Femur (tissue), 1 donor: ENCODE measurements at regions not wholly inside any gene's neighbourhood (a gene's known extent, or its start where the extent isn't known, plus 50 kb on each side); places are given as distances from the start of the nearest gene placed in this dataset.
A peak's percentile ranks its signal among the peaks of the same experiment; 100 is the strongest.

Source experiments
- DNase-seq: peaks from one replicate; pipeline ENCODE4 v3.0.0-alpha.2; 2017

GRCh38 chr4:136918772-136919171 lies 613.5 kb downstream of the PCDH18 start:
- DNase-seq = no peak

GRCh38 chr4:136917312-136918110 lies 614.8 kb downstream of the PCDH18 start:
- DNase-seq = no peak

GRCh38 chr4:136909626-136910025 lies 622.7 kb downstream of the PCDH18 start:
- no peak for DNase-seq

- DNase-seq = no peak
These were observed 624.2 kb downstream of the PCDH18 start for GRCh38 chr4:136908122-136908521.

GRCh38 chr4:136900696-136901095 lies 631.6 kb downstream of the PCDH18 start:
- DNase-seq = no peak

DNA sequence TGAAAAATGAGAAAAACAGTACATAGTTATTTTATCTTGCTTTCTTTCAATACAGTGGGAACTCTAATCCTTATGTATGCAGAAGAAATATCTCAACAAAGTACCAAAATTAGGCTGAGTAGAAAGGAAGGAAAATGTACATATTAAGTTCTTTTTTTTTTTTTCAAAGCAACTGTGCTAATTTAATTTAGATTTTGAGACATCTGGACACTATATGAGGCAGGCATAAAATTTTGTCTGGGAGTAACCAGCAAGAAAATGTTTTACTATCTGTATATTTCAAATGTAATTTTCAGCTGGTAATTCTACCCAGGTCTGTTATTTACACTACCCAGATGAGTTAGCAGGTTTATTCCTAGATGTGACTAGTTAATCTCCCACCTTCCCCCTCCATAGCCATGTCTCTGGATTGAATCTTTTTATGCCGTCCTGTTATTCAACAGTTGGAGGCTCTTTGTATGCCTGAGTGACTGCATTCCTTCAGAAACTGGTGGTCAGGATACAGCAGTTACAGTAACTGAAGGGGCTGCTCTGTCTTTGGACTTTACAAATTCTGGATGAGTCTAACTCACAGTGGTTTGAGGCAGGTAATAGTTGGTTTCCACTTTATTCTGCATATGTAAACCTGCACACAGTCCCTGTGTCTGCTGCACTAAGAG lies 633.6 kb downstream of the PCDH18 start:
- no peak for DNase-seq

DNA sequence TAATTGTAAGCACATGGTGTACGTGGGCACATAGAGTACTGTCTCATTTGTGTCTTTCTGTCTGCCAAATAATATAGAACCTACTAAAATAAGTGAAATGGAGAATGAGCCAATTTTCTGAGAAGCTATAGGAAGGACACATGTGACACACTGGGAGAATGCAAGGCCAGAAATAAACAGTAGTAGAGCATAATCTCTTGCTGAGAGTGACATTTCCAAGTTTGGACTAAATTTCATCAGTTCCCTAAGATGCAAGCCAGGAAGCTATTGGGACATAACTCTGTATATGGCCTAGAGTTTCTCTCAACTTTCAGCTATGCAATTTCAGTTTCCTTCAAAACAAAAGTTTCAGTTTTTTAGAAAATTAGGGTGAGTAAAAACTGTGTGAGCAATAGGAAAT lies 638.7 kb downstream of the PCDH18 start:
- DNase-seq = no peak

DNA sequence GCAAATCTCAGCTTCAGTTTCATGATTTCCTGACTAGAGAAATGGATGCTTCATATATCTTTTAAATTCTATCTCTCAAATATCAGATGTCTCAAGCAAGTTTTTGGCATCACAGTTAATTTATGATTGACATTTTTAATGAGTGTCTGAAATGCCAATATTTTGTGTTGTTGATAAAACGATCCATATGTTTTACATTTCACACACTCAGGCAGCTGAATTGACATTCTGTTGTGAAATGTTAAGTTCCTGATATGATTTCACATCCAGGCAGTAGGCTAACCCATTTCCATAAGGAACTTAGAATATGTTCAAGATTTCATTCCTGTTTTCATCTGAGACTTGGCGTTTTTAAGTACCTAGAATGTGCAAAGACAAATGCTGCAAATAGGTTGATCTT lies 650.6 kb downstream of the PCDH18 start:
- DNase-seq = no peak

DNA sequence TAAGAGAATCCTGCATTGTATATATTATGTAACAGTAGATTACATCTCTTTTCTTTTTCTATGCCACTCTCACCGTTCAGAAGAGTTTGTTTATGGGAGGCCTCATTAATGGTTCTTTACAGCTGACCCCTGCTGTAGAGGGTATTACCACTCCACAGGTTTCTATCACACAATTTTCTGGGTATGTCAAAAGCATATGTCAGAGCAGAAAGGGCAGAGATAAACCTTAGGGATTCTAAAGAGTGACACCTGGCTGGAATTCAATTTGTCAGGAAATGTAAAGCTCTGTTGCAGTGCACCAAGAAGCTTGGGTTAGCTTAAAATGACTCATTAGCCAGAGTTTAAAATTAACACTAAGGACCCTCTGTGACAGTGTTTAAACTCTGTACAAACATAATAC lies 658.7 kb downstream of the PCDH18 start:
- no peak for DNase-seq

GRCh38 chr4:136867465-136867864 lies 664.8 kb downstream of the PCDH18 start:
- no peak for DNase-seq

- no peak for DNase-seq
These were observed 666.8 kb downstream of the PCDH18 start for GRCh38 chr4:136865526-136865925.

GRCh38 chr4:136864604-136865185 lies 667.6 kb downstream of the PCDH18 start:
- peak; percentile 35 for DNase-seq

DNA sequence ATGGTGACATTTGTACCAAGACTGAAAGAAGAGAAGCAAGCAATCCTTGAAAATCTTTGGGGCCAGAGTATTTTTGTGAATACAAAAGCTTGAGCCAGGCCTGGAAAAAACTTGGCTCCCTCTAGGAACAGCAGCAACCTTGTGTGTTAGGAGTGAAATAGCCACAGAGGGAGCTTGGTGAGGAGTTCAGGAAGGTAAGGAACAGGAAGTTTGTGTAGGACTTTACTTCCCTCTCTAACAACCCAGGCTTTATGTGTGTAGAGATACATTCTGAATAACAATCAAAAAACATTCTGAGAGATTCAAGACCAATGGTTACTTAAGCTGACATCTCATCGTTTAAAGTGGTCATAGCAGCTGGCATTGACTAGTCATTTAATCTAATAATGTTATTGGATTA lies 668.5 kb downstream of the PCDH18 start:
- DNase-seq = no peak

DNA sequence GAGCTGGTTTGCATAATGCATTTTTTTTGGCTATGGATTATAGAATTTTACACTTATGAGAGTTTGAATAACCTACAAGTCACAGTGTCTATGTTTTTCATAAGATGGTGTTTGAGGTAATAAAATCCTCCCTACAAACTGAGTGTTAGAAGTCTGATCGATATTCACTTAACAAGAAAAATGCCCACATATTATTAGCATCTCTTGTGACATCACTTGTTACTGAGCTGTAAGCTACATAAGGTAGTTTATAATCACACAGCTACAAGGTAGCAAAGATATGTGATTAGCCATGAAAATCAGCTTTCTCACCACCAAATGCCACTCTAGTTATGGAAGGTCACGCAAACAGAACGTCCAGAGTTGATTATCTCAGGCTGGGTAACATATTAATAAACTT lies 669.6 kb downstream of the PCDH18 start:
- DNase-seq = no peak

- no peak for DNase-seq
These were observed 671.2 kb downstream of the PCDH18 start for GRCh38 chr4:136861091-136861490.

- no peak for DNase-seq
These were observed 673.4 kb downstream of the PCDH18 start for GRCh38 chr4:136858903-136859302.

DNA sequence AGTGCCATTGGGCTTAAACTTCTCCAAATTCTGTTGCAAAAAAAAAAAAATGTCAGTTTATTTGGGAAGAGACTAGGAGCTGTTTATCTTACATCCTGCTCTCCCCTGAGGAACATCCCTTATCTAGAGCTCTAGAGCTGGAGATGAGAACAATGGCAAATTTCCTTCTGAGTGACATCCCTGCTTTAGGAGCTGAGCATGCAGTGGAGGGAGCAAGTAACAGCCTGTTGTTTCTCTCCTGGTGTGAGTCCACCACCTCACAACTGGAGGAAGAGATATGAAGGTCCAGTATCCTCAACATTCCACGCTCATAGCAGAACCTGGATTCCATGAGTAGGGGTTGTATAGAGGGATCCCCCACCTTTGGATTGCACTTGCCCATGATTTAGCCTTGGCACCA lies 676.4 kb downstream of the PCDH18 start:
- DNase-seq = no peak

GRCh38 chr4:136850446-136850845 lies 681.8 kb downstream of the PCDH18 start:
- DNase-seq = no peak

- no peak for DNase-seq
These were observed 684.2 kb downstream of the PCDH18 start for GRCh38 chr4:136847881-136848621.

DNA sequence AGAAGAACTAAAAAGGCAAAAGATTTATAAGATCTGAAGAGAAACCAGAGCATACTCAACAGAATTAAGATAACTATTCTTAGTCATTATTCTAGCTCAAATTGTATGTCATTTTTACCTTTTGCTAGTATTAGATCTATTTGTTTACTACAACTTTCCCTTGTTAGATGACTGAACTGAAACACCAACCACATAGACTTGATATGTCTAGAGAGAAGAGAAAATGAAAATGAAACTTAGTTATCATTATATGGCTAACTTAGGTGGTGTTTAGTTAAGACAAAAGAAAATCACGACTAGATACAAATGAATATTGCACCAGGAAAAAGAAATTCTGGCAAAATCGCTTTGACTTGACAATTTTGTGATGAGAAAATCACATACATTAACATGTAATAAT lies 690.8 kb downstream of the PCDH18 start:
- DNase-seq = no peak

DNA sequence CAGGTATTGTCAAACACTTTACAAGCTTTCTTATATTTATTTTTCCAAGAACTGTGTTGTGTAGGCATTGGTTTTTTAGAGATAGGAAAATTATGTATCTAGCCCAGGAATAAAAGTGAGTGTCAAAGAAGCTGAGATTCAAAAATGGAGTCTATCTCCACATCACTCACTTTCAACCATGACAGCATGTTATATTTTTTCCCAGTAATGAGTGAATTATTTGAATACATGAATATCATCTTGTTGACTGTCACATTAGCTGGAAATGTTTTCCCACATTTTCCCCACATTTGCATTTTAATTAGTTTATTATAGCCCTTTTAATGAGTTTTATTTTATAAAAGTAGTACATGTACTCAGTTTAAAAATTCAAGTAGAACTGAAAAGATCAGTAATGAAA lies 693.7 kb downstream of the PCDH18 start:
- no peak for DNase-seq

DNA sequence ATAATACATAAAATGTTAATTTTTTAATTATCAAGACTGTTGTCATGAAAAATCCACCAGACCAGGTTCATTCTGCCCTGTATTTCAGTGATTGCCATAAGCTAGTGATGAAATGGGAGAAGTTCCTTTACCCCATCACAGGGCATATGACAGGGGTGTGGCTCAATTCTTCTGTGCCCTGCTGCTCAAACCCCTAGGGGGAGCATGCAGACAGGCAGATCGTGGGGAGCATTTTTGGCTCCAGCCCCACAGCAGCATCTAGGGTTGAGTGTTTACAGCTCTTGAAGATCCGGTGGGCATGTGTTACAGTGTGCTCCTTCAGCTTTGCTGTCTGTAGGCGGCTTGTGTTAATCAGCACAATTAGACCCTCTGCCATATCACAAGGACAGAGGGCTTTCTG lies 700.7 kb downstream of the PCDH18 start:
- no peak for DNase-seq

GRCh38 chr4:136829280-136829679 lies 703.0 kb downstream of the PCDH18 start:
- DNase-seq = no peak

DNA sequence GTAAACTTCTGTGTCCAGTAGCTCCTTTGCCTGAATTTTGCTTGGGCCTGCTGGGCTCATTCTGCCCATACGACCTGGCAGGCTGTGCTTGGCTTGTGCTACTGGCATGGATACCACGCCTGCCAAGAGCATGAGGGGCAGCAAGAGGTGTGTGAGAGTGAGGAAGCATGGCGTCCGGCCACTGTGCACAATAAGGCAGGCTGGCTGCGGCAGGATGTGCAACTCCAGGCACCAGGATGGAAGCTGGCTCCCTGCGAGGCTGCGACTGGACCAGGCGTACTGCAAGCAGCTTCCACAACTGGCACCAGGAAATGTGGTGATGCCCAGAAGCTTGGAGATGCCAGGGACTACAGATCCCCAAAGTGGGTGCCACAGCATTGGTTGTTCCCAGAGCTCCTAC lies 709.3 kb downstream of the PCDH18 start:
- DNase-seq = no peak
